ENCODE measurements at regions not wholly inside any gene's neighbourhood (a gene's known extent, or its start where the extent isn't known, plus 50 kb on each side); places are given as distances from the start of the nearest gene placed in this dataset.

- no peak for TF ChIP-seq CTCF (conservative IDR thresholded peaks at IDR 0.05)
- no peak overlapping the region for H3K14ac ChIP-seq (ENCODE audit: insufficient read depth, low read length)
- no peak overlapping the region for H3K23ac ChIP-seq (ENCODE audit: insufficient read length, low read depth, low read length)
- H3K79me1 ChIP-seq (ENCODE audit: insufficient read depth, low read depth, low read length, poor library complexity, severe bottlenecking) = no peaks in the 10 kb centered on the region
- H4K5ac ChIP-seq (ENCODE audit: insufficient read length, low read depth, low read length) = no peak overlapping the region
- no peak overlapping the region for H2BK12ac ChIP-seq (ENCODE audit: insufficient read length, low read depth, low read length)
- Mint-ChIP-seq H3K4me3 (no peak overlapping the region), H3K27ac (no peak overlapping the region), H3K36me3 (ENCODE audit: insufficient read depth in 1 of 3, low read depth in 3 of 3) (peaks cover 0 to 6% (median 5%) of the 10 kb centered on the region in 3 experiments; a peak in 6 of 7 replicates), H3K27me3 (ENCODE audit: low read depth) (no peaks in the 10 kb centered on the region; the same call in 1 of the 2 replicates), H3K9me3 (peaks cover 86 to 95% of the 10 kb centered on the region in 2 experiments), H3K4me1 (no peaks in the 10 kb centered on the region)
- H3K18ac ChIP-seq (ENCODE audit: insufficient read length, low read depth, low read length) = no peak overlapping the region
- H3K27me3 ChIP-seq (ENCODE audit: insufficient read depth, low read length) = no peaks in the 10 kb centered on the region
- H3K9me3 ChIP-seq (ENCODE audit: control insufficient read depth, low read depth, low read length) = peaks cover 81% of the 10 kb centered on the region
- no peak overlapping the region for H2AK5ac ChIP-seq (ENCODE audit: insufficient read length, low read length)
- H3K27ac ChIP-seq (ENCODE audit: insufficient read length, low read depth, low read length) = no peak overlapping the region
- no peak overlapping the region for H2BK5ac ChIP-seq (ENCODE audit: insufficient read length, low read length)
- H2BK15ac ChIP-seq (ENCODE audit: low read depth, low read length) = no peak overlapping the region
- H2BK120ac ChIP-seq (ENCODE audit: low read depth, low read length, poor library complexity, severe bottlenecking) = no peak overlapping the region
- H3K4ac ChIP-seq (ENCODE audit: low read depth, low read length) = no peak overlapping the region
- no peak overlapping the region for H3K4me2 ChIP-seq (ENCODE audit: insufficient read depth, insufficient read length, low read length)
- no peaks in the 10 kb centered on the region for H3K23me2 ChIP-seq (ENCODE audit: insufficient read length, low read depth, low read length, poor library complexity, severe bottlenecking)
- H2BK20ac ChIP-seq (ENCODE audit: low read depth, low read length, poor library complexity, severe bottlenecking) = no peak overlapping the region
- H4K20me1 ChIP-seq (ENCODE audit: control insufficient read depth, insufficient read depth, insufficient read length) = no peaks in the 10 kb centered on the region
- no peaks in the 10 kb centered on the region for H3K4me1 ChIP-seq (ENCODE audit: insufficient read depth, low read length)
- no peak for DNase-seq
- H4K8ac ChIP-seq (replicated peaks; ENCODE audit: insufficient read length, low read depth, low read length) = no peak overlapping the region
- no peak overlapping the region for H2AFZ ChIP-seq (ENCODE audit: low read length)
- no peaks in the 10 kb centered on the region for H3K79me2 ChIP-seq (ENCODE audit: insufficient read depth, low read length)
- WGBS (ENCODE audit: extremely low coverage, insufficient read length, low lambda C conversion rate) = no CpG with 5 or more reads among the region's 1 CpG
- H3T11ph ChIP-seq (ENCODE audit: low read length) = no peak overlapping the region
- no peak overlapping the region for H3K9ac ChIP-seq (ENCODE audit: extremely low read depth, insufficient read length, low read length)
- no peak overlapping the region for H3K56ac ChIP-seq (ENCODE audit: insufficient read length, low read depth, low read length)
- no peak overlapping the region for H4K91ac ChIP-seq (ENCODE audit: insufficient read length, low read depth, low read length)
Observed at GRCh38 chr16:35510701-35511100, 2051.3 kb downstream of the TP53TG3F start.

Data from H9 (cell line).